HG03064 (cell line): ENCODE measurements at regions not wholly inside any gene's neighbourhood (a gene's known extent, or its start where the extent isn't known, plus 50 kb on each side); places are given as distances from the start of the nearest gene placed in this dataset.

Source experiments
- ATAC-seq: cut with Tn5 transposase; IDR thresholded peaks from one replicate; pipeline ENCODE4 v1.9.1; 2021; ENCODE audit warnings: low read depth; ENCODE audit not compliant: unreplicated experiment

DNA sequence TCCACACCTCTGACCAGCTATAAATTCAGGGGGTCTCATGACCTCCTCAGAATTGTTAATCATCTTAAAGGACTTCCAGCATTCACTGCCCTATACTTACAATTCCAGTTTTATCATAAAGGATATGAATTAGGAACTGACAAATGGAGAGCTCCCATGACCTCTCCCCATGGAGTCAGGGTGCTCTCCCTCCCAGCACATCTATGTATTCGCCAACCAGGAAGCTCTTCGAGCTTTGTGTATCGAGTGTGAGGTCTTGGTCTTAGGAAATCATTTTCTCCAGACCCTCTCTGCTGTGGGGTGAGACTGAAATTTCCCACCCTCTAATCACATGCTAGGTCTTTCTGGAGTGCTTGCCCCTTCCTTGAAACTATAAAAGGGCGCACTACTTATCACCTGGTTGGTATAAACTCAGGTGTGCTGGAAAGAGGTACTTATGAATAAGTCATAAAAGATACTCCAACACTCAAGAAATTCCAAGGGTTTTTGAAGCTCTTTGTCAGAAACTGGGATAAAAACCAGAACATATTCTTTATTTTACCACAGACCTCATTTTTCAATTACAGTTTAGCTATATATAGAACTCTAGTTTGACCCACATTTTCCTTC, 238.4 kb upstream of the OPRM1 start:
- ATAC-seq, result no peak

DNA sequence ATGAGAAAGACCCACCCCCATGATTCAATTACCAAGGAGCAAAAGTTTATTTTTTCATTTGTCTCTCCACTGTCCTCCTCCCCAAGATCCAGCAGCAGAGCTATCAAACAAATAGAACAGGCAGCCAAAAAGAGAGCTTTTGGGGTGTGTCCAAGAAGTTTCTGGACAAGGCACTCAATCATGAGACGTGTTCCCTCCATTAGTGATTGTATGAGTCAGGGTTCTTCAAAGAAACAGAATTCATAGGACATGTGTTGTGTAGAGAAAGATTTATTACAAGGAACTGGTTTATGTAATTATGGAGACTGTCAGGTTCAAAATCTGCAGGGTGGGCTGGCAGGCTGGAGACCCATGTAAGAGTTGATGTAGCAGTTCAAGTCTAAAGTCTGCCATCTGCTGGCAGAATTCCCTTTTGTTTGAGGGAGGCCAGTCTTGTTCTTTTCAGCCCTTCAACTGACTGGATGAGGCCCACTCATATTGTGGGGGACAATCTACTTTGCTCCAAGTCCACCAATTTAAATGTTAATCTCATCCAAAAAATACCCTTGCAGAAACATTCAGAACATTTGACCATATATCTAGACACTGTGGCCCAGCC, 248.1 kb upstream of the OPRM1 start:
- no peak for ATAC-seq

DNA sequence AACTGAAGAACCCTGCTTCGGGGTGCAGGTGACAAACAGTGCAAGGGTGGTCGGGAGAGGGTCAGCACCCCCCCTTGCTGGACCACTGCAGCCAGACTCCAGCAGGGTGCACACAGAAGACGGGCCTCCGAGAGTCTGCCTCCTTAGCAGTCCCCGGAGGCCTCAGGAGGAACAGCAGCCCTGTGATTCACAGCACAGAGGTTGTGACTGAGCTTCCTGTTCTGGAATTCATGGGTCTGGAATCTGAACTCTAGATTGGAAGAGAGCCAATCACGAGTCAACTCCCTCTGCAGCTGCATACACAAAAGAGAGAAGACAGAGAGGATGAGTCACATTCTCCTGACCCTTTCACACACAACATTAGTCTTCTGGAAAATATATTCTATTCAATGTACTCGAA, 249.0 kb upstream of the OPRM1 start:
- ATAC-seq, result no peak

DNA sequence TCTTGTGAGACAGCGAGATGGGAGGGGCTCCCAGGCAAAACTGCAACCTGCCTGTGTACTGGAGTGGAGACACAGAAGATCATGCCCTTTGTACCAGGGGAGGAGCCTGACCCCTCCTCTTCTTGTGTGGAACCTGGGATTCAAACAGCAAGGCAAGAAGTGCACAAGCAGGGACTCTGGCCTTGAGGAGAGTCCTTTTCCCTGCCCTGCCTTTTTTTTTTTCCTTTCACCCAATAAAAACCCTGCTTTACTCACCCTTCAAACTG, 251.8 kb upstream of the OPRM1 start:
- no peak for ATAC-seq

DNA sequence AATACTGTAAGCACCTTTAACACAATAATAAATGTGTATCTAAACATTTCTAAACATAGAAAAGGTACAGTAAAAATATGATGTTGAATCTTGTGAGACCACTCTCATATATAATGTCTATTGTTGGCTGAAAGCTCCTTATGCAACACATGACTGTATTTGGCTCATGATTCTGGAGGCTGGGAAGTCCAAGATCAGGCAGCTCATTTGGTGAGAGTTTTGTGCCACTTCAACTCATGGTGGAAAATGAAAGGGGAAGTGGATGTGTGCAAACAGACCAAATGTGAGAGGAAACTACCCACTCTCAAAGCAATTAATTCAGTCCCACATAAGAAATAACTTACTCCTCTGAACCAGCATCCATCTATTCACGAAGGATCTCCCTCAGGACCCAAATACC, 257.7 kb upstream of the OPRM1 start:
- ATAC-seq, result no peak

DNA sequence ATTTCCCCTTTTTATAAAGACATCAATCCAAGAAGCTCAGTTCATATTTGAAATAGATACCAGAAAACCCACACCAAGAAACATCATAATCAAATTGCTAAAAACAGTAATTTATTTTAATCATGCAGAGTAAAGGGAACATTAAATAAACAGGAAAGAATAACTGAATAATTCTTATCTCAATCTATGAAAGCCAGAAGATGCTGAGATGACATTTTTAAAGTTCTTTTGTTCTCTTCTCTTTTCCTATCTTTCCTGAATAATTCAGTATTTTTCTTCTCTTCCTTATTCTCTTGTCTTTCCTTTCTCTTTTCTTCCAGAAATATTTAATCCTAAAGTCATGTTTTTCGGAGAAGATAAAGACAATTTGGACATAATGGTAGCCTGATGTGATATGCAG, 259.0 kb upstream of the OPRM1 start:
- ATAC-seq, result no peak

DNA sequence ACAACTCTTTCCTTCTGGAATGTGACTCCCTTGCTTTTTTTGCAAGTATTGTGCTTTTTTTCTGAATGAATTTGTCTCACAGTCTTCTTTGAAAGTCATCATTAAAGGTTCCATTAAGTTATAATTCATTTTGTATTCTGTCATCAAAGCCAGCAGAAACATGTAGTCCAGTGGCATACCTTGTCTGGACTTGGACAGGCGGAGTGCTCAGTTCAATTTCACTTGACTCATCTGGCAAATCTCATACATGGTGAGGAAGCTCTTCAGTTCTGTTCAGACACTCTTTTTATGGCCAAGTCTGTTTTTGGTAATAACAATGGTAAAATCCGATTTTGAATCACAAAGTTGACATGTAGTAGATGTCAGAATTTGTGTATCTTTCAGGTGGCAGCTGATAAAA, 260.8 kb upstream of the OPRM1 start:
- ATAC-seq, result no peak

DNA sequence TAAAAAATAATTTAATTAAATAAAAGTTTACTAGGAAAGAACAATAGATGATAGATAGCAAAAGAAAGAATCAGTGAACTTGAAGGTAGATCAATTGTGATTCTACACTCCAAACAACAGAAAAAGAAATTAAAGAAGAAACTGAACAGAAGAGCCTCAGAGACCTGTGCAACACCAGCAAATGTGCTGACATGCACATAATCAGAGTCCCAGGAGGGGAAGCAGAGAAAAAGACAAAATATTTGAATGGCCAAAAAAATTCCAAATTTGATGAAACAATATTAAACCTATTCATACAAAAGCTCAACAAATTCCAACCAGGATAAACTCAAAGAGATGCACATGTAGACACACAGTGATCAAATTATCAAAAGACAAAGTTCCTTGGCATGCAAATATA, 267.5 kb upstream of the OPRM1 start:
- ATAC-seq, result no peak

DNA sequence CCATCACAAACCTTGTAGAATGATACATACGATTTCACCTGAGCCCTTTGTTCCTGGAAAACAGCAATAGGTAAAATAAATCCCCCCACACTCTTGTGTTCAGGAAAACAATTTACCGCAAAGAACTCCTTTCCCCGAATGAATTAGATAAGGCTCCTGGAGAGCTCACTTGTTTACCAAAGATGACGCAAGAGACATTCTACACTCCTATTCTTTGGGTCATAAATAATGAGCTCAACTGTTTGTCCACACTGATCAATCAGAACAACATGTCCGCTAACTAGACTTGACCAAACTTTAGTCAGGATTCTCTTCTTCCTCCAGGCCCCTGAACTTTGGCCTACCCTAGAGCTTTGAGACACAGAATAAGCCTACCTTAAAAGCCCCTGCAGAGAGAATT, 271.9 kb upstream of the OPRM1 start:
- ATAC-seq, result no peak

DNA sequence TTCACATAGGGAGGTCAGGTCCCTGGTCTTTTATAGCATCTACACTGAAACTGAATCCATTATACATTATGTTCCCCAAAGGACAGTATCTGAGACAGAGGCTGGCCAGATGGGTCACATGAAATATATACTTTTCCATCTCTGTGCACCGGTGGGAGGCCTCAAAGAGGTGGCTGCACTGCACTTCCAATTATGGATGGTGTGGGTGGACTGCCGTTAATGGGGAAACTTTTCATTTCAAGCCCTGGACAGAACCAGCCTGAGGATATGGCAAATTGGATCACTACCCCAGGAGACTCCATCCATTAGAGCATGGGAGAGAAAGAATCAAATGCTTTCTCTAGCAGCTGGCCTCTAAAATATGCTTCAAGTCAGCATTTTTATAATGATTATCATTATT, 280.5 kb upstream of the OPRM1 start:
- no peak for ATAC-seq

DNA sequence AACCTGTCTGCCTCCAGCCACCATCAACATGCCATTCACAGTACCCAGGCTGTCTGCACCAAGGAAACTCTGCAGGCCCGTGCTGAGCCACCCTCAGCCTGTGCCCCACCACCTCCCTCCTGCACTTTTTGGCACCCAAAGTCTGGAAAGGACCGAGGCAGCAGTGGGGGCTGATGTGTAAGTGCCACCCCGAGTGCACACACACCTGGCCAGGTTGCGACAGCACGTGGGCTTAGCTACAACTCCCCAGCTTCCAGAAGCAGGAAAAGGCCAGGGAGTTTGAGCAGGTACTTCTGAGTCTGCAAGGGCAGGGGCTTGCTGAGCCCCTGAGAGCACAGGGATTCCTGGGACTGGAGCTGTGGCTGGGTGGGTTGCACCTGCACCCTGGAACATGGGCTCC, 303.3 kb upstream of the OPRM1 start:
- no peak for ATAC-seq

DNA sequence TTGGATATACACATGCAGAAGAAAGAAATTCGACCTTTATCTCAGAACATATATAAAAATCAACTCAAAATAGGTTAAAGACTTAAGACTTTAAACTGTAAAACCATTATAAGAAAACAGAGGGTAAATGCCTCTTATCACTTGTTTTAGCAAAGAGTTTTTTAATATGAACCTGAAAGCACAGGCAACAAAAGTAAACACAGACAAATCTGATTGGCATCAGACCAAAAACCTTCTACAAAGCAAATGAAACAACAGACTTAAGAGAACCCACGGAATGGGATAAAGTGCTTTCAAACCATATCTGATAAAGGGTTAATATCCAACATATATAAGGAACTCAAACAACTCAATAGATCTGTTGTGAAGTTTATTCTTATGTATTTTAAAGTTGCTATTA, 309.9 kb upstream of the OPRM1 start:
- ATAC-seq, result no peak

DNA sequence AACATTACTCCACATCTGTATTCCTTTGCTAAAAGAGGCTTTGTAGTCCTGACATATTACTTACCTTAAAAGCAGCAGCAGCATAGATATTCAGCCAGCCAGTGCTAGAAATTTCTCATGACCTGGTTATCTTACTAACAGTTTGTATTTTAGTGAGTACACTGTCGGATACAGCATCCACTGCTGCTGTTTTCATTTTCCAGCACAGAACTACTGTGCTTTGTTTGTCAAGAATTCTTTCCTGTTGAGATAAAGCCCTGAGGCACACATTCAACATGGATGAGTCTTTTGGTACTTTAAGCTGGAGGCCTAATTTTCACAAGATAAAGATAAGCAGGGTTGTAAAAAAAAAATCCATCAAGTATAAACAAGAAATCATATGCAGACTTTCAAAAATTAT, 311.2 kb upstream of the OPRM1 start:
- ATAC-seq, result no peak

DNA sequence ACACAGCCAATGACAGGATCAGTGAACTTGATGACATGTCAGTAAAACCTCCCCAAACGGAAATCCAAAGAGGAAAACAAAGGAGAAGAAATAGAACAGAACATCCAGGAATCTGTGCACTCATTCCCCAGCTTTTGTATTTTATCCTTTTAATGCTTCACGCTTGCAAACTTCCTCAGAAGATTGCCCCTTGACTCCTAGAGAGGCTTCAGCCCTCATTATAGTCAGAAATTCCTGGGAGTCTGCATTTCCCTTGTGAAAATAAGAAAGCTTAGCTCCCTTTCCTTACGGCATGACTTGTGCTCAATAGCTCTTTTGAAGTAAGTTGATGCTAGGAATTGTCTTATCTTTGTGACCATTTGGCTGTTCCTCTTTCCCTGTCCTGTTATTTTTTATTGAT, 313.6 kb upstream of the OPRM1 start:
- no peak for ATAC-seq

DNA sequence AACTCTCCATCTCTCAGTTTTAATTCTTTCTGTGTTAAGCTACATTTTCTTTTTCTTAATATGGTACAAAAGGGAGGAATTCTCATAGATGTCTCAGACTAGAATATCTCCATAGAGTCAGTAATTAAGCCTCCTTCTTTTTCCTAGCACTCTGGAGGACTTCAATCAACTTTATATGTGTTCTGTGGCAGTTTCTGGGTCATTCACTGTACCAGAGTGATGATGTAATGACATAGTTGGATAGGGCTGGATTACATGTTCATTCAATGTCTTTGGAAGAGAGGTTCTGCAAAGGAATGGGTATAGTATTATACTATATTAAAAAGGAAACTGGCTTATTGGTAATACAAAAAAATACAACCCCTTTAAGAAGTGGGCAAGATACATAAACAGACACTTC, 318.3 kb upstream of the OPRM1 start:
- ATAC-seq, result no peak

DNA sequence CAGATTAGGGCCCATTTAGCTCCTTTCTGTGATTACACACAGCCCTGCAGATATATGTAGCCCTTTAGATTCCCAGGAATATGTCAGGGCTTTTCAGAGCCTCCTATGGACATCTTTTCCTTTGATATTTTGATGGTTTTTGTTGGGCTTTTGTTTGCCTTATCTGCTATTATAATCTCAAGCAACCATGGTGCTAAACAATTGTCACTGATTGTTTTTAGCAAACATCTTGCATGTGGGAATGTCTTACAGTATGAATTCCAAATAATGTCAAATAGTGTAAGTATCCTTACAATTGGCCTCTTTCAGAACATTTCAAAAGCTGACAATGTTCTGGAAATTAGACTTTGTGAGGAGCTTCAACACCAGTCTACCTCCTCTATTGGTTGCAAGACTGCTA, 333.6 kb upstream of the OPRM1 start:
- no peak for ATAC-seq

DNA sequence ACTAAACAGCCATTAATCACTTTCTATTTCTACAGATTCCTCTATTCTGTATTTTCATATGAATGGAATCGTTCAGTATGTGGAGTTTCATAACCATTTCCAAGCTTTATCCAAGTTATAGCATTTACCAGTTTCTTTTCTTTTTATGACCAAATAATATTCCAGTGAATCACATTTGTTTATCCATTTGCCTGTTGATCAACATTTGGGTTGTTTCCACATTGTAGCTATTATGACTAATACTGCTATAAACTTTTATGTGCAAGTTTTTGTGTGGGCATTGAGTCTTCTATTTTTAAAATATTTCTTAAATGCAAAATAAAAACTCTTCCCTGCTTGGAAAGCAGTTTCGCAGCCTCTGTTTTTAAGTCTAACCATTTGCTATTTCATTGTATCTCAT, 336.4 kb upstream of the OPRM1 start:
- no peak for ATAC-seq

DNA sequence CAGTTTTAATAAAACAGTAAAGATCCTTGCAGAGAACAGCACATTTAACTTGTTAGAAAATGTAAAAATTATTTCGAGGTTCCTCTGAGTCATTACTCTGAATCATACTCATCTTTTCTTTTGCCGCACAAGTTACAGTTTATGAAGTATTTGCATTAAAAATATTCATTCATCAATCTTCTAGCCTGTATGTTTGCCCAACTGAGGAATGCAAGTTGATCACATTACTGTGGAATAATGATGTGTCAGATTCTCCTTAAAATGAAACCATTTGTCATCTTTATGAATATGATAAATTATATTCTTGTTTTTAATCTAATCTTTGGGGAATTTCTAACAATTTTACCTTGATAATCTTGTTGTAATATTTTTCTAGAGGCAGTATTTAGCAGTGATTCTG, 340.4 kb upstream of the OPRM1 start:
- ATAC-seq, result no peak

DNA sequence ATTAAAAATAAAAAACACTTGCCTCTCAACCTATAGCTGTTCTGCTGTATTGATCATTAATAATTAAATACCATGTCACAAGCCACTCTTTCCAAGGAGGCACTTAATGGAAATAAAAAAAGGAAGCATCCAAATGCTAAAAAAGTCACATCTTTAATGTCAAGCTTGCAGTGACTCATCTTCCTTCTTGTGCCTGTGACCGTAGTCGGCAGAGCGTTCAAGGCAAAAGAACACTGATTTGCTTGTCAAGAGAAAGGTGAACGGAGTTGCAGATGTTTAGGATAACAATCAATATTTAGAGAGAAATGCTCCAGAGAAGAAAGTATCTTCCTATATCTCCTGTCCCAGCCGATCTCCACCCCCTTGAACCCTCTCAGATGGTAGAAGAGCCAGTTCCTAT, 341.0 kb upstream of the OPRM1 start:
- no peak for ATAC-seq

DNA sequence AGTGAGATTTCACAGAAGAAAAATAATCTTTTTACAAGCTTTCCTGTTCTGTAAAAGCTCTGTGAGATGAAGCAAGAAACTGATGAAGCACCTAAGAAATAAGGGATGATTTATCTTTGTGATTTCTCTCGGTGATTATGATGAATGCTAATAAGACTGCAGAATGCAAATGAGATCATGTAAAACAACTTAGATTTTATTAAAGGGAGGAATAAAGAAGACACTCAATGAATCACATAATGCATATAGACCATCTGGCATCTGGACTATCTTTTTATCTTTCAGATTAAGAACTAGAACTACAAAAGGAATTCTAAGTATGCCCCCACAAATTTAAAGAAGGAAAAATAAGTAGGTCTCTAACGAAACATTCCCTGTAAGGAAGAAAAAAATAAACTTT, 361.5 kb upstream of the OPRM1 start:
- ATAC-seq, result no peak

DNA sequence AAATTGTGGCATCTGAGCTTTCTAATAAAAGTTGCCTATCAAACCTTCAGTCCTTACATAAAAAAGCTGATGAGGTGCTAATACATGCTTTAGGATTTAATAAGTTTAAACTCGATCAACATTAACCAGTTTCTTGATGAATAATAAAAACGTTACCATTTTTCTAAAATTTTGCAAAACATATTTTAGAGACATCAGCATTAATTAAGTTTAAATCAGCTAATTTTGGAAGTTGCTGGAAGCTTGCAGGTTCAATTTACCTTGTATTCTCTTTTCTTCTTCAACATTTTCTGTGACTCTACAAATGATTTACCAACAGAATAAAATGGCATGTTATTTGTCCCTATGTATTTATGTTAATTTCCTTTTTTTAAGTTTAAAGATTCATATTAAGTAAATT, 365.3 kb upstream of the OPRM1 start:
- ATAC-seq, result no peak

DNA sequence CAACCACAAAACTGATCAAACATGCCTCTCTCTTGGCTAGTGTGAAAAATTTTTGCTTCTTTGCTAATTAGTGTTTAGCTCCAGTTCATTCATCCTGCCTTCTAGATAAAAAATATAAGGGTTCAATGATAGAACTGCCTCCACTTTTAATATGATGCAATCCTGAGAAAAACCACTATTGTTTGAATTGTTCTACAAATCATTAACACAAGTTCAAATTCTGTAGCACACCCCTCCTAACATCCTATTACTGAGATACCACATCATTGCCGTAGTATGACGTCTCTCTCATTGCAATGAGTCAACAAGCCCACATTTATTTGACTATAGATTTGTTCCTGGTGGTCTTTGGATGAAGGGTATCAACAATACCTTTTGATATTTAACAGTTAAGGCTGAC, 365.8 kb upstream of the OPRM1 start:
- ATAC-seq, result no peak

DNA sequence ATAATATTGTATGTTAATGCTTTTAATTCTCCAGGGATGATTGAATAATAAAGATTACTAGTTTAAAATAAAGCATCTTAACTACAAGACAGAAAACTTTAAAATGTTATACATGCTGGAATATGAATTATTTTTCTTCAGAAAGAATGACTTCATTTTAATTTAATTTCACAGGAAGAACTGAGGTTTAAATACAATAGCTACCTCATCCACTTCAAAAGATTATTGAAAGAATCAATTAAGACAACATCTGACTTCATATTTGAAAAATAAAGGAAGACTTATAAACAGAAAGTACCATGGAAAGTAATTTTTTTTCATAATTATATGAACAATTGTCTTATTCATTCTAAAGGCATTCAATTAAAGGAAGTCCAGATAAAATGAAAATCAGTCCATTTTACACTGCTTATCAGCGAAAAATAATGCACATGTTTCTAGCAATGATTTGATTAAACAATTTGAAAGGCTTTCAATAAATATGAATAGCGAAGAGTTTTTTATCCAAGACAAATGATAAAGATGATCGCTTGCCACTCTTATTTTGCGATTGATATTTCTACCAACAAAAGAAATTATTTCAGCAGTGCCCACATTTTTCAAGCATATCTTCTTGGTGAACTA, 368.5 kb upstream of the OPRM1 start:
- ATAC-seq, result no peak
